ENCODE measurements at regions not wholly inside any gene's neighbourhood (a gene's known extent, or its start where the extent isn't known, plus 50 kb on each side); places are given as distances from the start of the nearest gene placed in this dataset.

GRCh38 chr5:106374956-106375355 is 1295.8 kb downstream of the EFNA5 start:
- no peak for TF ChIP-seq CTCF (IDR thresholded peaks at IDR 0.05; ENCODE audit: low read depth, low read length)
- TF ChIP-seq EZH2phosphoT487 (IDR thresholded peaks at IDR 0.05; ENCODE audit: low read depth), result no peak
